HG03571 (cell line): ENCODE measurements at regions not wholly inside any gene's neighbourhood (a gene's known extent, or its start where the extent isn't known, plus 50 kb on each side); places are given as distances from the start of the nearest gene placed in this dataset.

Experiments used
- ATAC-seq: cut with Tn5 transposase; IDR thresholded peaks from one replicate; pipeline ENCODE4 v1.9.1; 2021; ENCODE audit not compliant: unreplicated experiment

GRCh38 chr18:59848002-59848401, 51.8 kb upstream of the PMAIP1 start:
- ATAC-seq: peak; percentile 20

GRCh38 chr18:59847491-59847846, 52.3 kb upstream of the PMAIP1 start:
- ATAC-seq: peak; percentile 4

GRCh38 chr18:59846814-59847490, 52.8 kb upstream of the PMAIP1 start:
- peak; percentile 80 for ATAC-seq

GRCh38 chr18:59842947-59843346, 56.8 kb upstream of the PMAIP1 start:
- no peak for ATAC-seq

- no peak for ATAC-seq
Observed at GRCh38 chr18:59839931-59840685, 59.7 kb upstream of the PMAIP1 start.

GRCh38 chr18:59839246-59839645, 60.5 kb upstream of the PMAIP1 start:
- no peak for ATAC-seq

GRCh38 chr18:59837586-59837985, 62.2 kb upstream of the PMAIP1 start:
- peak; percentile 63 for ATAC-seq

GRCh38 chr18:59835605-59836379, 64.0 kb upstream of the PMAIP1 start:
- ATAC-seq: peak; percentile 40

- ATAC-seq: peak; percentile 34
Observed at GRCh38 chr18:59834267-59834666, 65.5 kb upstream of the PMAIP1 start.

- peak; percentile 66 for ATAC-seq
Observed at GRCh38 chr18:59833785-59834184, 66.0 kb upstream of the PMAIP1 start.

GRCh38 chr18:59823596-59824195, 76.1 kb upstream of the PMAIP1 start:
- peak; percentile 53 for ATAC-seq

- no peak for ATAC-seq
Observed at GRCh38 chr18:59822612-59823550, 76.9 kb upstream of the PMAIP1 start.

- ATAC-seq: no peak
Observed at GRCh38 chr18:59821983-59822382, 77.8 kb upstream of the PMAIP1 start.

GRCh38 chr18:59820663-59821062, 79.1 kb upstream of the PMAIP1 start:
- ATAC-seq: no peak

- ATAC-seq: no peak
Observed at GRCh38 chr18:59818769-59819168, 81.0 kb upstream of the PMAIP1 start.

- ATAC-seq: no peak
Observed at GRCh38 chr18:59814891-59815290, 84.9 kb upstream of the PMAIP1 start.

- no peak for ATAC-seq
Observed at GRCh38 chr18:59813942-59814341, 85.9 kb upstream of the PMAIP1 start.

- no peak for ATAC-seq
Observed at GRCh38 chr18:59810735-59811520, 88.9 kb upstream of the PMAIP1 start.

- ATAC-seq: no peak
Observed at GRCh38 chr18:59810183-59810582, 89.6 kb upstream of the PMAIP1 start.

- ATAC-seq: no peak
Observed at GRCh38 chr18:59802031-59802430, 97.8 kb upstream of the PMAIP1 start.
